HT-29 (cell line): ENCODE measurements at regions not wholly inside any gene's neighbourhood (a gene's known extent, or its start where the extent isn't known, plus 50 kb on each side); places are given as distances from the start of the nearest gene placed in this dataset.
"Not testable (repeated sequence)": the region's sequence is repeated elsewhere in the genome, so short reads cannot be mapped to it uniquely, and the experiment has no call there.

Experiments used
- DNase-seq: peaks from one replicate; pipeline ENCODE4 v3.0.0-alpha.2; 2015; ENCODE audit warnings: low spot score

GRCh38 chr11:28903716-28904115 is 795.5 kb downstream of the METTL15 start:
- DNase-seq, result no peak

GRCh38 chr11:28900427-28900826 is 792.2 kb downstream of the METTL15 start:
- DNase-seq, result no peak

- DNase-seq, result no peak
Observed at GRCh38 chr11:28899706-28900105, 791.5 kb downstream of the METTL15 start.

GRCh38 chr11:28890601-28891040 is 782.4 kb downstream of the METTL15 start:
- not testable (repeated sequence) for DNase-seq

- no peak for DNase-seq
Observed at GRCh38 chr11:28887681-28888080, 779.5 kb downstream of the METTL15 start.

GRCh38 chr11:28879869-28880268 is 771.7 kb downstream of the METTL15 start:
- DNase-seq, result no peak

- DNase-seq, result no peak
Observed at GRCh38 chr11:28878025-28878424, 769.8 kb downstream of the METTL15 start.

- no peak for DNase-seq
Observed at GRCh38 chr11:28877340-28877739, 769.2 kb downstream of the METTL15 start.

GRCh38 chr11:28874706-28875105 is 766.5 kb downstream of the METTL15 start:
- no peak for DNase-seq

- DNase-seq, result no peak
Observed at GRCh38 chr11:28871090-28871489, 762.9 kb downstream of the METTL15 start.

- DNase-seq, result no peak
Observed at GRCh38 chr11:28863422-28863821, 755.2 kb downstream of the METTL15 start.

- peak; percentile 33 for DNase-seq
Observed at GRCh38 chr11:28860893-28861292, 752.7 kb downstream of the METTL15 start.

- no peak for DNase-seq
Observed at GRCh38 chr11:28858076-28858475, 749.9 kb downstream of the METTL15 start.

GRCh38 chr11:28849053-28849452 is 740.9 kb downstream of the METTL15 start:
- DNase-seq, result no peak

- DNase-seq, result no peak
Observed at GRCh38 chr11:28842716-28843115, 734.5 kb downstream of the METTL15 start.

GRCh38 chr11:28838741-28839140 is 730.6 kb downstream of the METTL15 start:
- DNase-seq, result no peak

- DNase-seq, result no peak
Observed at GRCh38 chr11:28837599-28837998, 729.4 kb downstream of the METTL15 start.

- peak; percentile 61 for DNase-seq
Observed at GRCh38 chr11:28836285-28837081, 728.3 kb downstream of the METTL15 start.

GRCh38 chr11:28835790-28836189 is 727.6 kb downstream of the METTL15 start:
- peak; percentile 40 for DNase-seq

GRCh38 chr11:28835317-28835716 is 727.1 kb downstream of the METTL15 start:
- no peak for DNase-seq

GRCh38 chr11:28834877-28835276 is 726.7 kb downstream of the METTL15 start:
- peak; percentile 19 for DNase-seq

GRCh38 chr11:28833670-28834069 is 725.5 kb downstream of the METTL15 start:
- DNase-seq, result no peak

- DNase-seq, result no peak
Observed at GRCh38 chr11:28833169-28833568, 725.0 kb downstream of the METTL15 start.

- DNase-seq, result no peak
Observed at GRCh38 chr11:28826807-28827206, 718.6 kb downstream of the METTL15 start.
